ENCODE measurements at regions not wholly inside any gene's neighbourhood (a gene's known extent, or its start where the extent isn't known, plus 50 kb on each side); places are given as distances from the start of the nearest gene placed in this dataset.

DNA sequence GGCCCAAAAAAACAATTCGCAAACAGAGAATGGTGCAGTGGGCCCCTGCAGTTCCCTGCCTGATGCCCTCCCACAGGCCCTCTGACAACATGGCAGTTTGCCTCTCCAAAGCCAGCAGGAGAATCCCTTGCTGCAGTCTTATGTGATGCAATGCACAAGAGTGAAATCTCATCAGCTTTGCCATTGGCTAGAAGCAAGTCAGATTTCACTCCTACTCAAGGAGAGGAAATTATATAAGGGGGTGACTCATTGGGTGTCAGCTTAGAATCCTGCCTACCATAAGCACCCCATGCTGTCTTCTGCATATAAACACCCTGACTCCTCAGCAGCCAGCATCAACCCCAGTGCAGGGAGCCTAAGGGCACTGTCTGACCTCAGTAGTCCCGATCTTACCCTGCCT, 157.3 kb upstream of the LDB2 start:
- TF ChIP-seq CTCF (conservative IDR thresholded peaks at IDR 0.05 in 1 of 2, IDR thresholded peaks at IDR 0.05 in 1 of 2; ENCODE audit: low read depth in 1 of 2, low read length in 2 of 2) (no peak), EZH2 (IDR thresholded peaks at IDR 0.05; ENCODE audit: low read length, missing control alignments) (no peak)
